Stimulated activated CD4-positive, alpha-beta T cell treated with anti-CD3 and anti-CD28 coated beads, Interleukin-4, amount 100 ng/mL, for 48 hours (primary cell): ENCODE measurements at regions not wholly inside any gene's neighbourhood (a gene's known extent, or its start where the extent isn't known, plus 50 kb on each side); places are given as distances from the start of the nearest gene placed in this dataset.
"Not testable (repeated sequence)": the region's sequence is repeated elsewhere in the genome, so short reads cannot be mapped to it uniquely, and the experiment has no call there.

Experiments used
- DNase-seq, 2 donors: peaks; one replicate each; pipeline ENCODE4 v3.0.0-alpha.2; 2020; ENCODE audit warnings: low read depth in 2 of 2

DNA sequence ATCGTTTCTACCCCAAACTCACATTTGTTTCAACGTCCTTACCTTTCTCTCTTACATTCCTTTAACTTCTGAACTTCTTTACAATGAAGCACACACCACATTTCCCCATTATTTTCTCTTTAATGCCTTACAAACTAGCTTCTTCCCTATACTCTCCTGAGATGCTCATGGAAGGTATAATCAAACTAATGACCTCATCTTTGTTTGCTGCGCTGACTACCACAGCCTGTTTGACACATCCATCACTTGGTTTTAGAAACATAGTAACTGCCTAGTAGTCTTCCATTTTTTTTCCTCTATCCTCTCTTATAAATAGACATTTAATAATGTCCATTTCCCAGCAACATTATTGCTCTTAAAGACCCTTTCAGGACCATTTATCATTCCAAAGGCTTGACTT lies 230.5 kb upstream of the LRTM1 start:
- no peak for DNase-seq

DNA sequence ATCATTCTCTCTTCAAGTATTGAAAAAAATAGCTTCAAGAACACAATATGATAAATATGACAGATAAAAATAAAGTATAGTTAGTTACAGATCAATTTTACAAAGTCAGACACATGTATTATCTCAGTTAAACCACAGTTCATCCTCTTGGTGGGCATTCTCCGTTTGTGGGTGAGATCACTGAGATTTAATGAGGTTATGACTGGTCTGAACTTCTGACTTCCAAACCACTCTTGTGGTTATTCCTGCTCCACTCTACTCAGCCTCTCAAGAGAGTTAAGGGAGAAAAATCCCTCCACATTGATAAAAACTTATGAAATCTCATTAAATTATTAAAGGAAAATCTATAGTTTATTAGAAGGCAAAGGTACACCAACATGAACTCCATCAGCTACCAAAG lies 229.9 kb upstream of the LRTM1 start:
- DNase-seq = no peak

DNA sequence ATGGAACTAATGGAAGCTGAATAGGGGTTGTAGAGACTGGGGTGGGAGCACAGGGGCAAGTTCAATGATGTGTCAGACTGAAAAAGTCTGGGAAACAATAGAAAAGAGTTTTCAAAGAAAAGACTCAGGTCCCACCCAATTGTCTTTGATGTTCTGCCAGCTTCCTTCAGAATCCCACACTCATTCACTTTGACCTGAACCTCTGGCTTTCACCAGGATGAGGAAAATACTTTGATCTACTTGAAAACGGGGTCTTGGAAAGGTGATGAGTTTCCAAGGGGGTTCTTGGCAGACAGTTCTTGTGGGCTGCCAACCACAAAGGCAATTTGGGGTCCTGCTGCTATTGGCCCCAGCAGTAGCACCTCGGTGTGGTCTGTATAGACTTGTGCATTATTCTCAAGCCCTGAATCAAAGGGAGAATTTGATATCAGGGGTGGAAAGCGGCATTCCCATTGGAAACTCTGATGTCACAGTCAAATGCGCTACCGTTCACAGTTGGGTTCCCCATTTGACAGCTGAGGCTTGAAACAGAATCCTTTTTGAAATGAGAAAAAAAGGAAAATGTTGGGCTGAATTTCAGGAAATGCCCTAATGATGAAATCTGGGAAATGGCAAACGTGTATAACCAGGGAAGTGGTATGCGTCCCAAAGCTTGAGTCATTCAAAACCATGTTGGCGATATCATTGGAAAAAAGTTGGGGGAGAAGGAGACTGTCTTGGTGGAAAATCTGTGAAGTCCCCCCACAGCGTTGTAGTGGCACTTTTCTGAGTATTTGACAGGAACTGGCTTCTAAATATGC lies 229.2 kb upstream of the LRTM1 start:
- DNase-seq = no peak

DNA sequence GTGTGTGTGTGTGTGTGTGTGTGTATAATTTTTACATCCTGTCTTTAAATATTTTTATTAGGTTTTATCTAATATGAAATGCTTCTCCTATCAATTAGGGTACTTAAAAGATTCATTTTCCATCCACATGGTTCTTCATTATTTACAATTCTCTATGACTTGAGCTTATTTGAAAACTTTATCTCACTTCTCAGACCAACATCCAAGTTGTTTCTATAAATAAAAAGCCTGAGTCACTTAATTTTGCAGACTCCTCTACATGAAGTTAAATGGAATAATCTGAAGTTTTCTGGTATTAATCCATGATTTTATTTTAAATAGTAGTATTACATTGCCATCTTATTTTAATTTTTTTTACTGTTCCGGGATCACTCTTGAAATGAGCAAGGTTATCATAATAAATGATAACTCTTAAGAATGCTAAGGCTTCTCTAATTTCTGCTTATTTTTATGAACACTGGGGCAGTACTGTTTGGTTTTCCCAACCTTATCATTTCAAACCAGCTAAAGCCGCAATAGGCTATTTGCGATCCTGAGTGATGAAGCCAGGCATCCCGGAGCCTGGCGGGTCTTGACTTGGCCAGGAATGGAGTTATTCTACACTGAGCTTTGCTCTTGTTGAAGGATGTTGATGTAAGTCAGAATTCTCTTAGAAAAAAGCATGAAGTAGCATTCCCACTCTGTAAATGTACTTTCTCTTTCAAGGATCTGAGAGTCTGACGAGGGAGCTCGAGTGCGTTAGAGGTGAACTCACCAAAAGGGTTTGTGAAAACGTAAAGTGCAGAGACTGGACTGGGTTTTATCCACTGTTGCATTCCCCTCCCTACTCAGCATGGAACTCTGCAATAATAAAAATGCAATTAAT lies 220.2 kb upstream of the LRTM1 start:
- DNase-seq = no peak

DNA sequence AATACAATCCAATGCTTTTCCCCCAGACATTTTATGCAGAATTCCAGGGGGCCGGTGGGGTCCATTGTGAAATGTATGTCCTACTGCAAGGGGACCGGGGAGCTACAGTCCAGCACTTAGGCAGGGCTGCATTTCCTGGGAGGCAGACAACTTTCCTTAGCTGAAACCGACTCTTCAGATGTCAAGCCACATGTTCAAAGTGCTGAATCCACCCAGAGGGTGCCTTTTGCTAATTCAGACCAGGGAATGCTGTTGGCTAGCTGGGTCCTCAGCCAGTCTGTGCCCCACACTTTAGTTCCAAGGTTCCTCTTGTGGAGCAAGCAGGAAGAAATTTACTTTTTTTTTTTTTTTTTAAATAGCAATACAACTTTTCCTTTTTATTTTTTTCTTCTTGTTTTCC lies 219.5 kb upstream of the LRTM1 start:
- DNase-seq = no peak

DNA sequence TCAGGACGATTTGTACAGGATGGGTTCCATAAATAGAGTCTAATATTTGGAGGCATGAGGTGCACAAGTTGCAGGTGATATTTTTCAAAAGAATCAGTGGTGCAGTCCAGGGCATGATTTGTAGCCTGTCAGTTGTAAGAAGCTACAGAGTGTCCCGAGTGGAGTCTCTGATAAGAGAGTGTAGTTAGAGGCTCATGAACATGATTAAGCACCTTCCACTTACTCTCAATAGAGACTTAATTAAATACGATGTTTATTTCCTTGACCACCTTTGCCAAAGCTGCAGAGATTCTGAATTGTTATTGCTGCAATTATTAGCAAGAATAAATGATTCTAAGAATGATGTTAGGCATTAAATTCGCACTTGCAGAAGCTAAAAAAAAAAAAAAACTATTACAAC lies 218.4 kb upstream of the LRTM1 start:
- DNase-seq = no peak

DNA sequence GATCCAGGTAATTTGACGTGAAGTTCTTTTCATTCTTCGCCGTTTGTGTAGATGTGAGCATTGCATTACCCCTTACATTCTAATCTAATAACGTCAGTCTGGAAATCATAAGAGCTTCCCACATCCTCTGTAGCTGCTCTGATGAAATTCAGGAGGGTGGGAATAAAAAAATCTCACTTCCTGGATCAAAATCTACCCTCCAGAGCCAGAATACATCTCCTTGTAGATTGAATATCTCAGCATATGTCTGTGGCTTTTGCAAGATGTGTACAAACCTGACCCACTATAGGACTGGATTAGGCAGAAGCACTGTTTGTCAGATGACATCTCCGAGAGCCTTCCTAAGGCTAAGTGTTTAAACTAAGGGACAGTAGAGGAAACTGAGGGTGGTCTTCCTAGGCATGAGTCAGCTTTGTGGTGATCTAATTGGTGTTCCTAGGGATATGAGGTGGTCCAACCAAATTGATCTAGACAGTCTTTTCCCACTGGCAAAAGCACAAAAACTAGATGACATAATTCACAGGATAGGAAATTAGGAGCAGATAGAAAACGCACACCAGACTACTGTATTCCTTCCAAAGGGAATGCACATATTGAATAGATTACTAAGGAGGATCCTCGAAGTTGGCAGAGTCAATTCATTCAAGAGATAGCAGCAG lies 216.3 kb upstream of the LRTM1 start:
- DNase-seq = no peak

DNA sequence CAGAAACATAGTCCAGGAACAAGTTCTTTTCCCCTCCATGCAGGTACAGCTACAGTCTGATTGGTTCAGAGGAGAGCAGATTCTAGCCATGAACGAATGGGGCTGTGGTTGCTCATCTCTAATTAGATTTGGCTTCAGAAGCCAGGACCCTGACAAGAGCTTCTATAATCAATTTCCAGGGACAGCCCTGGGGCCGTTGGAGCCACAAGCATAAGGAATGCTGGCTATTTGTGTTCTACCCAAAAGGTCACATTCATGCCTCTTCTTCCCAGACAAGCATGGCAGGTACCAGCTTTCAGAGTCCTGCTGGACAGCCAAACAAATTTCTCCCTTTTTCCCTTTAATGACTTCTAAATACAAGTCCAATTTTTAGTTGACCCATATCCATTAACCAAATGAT lies 215.5 kb upstream of the LRTM1 start:
- DNase-seq = no peak

DNA sequence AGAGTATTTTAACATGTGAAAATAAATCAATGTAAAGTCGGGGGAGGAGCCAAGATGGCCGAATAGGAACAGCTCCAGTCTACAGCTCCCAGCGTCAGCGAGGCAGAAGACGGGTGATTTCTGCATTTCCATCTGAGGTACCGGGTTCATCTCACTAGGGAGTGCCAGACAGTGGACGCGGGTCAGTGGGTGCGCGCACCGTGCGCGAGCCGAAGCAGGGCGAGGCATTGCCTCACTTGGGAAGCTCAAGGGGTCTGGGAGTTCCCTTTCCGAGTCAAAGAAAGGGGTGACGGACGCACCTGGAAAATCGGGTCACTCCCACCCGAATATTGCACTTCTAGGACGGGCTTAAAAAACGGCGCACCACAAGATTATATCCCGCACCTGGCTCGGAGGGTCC lies 208.4 kb upstream of the LRTM1 start:
- DNase-seq = not testable (repeated sequence)

DNA sequence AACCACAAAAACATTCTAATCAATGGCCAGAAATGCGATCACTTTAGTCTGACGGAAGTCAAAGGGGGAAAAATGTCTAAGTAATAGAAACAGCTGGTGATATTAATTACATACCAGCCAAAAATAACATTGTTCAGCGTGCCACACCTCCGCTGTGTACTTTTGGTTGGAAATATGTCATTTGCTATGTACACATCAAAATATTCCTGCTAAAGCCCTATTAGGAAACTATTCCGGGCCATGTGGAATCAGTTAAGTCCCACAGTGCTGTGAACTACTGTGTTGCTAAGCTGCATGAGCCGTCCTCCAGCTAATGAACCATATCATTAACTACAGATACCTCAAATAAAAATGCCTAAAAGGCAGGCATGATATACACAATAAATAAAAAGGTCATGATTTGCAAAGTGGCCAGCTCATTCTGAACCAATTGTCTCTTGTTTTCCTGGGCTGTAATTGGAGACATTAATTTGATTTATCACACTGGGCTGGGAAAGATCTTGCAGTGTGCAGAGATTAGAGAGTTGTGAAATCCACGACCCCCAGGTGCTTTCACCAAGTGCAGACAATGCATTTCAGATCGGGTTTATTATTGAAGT lies 200.5 kb upstream of the LRTM1 start:
- DNase-seq = no peak

DNA sequence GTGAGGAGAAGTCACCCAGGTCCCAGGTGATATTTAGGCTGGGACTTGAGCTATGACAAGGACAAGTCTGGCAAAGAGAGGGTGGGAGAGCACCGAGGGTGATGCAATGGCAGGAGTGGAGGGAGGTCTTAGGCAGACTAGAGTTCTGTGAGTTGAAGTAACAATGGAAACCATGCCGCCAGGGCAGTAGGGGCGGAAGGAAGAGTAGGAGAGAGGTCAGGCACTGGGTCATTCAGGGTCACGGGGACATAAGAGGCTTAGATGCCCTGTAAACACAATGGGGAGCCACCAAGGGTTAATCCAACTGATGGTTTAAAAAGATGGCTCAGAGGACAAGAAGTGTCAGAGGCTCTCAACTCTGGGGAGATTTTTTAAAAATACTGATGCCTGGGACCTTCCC lies 199.7 kb upstream of the LRTM1 start:
- no peak for DNase-seq

DNA sequence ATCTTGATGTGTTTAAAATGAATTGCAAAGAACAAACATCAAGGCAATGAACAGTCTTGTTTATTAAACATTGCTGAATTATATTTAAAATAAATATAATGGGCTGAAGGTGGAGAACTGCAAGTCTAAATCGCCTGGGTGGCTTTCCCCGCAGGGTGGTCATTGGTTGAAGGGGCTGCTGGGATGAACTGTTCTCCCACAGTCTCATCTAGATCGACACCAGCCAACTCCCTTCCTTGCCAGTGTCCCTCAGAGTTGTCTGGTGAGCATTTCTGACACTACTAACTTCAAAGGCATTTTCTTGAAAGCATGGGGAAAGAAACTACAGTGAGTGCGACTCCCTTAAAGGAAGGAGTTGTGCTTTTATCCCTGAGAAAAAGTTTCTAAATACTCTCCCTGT lies 196.5 kb upstream of the LRTM1 start:
- DNase-seq = no peak
